ENCODE measurements at regions not wholly inside any gene's neighbourhood (a gene's known extent, or its start where the extent isn't known, plus 50 kb on each side); places are given as distances from the start of the nearest gene placed in this dataset.

- Histone ChIP-seq H3K9ac (ENCODE audit: control insufficient read depth, extremely low read depth, insufficient read depth, low read length) (no peak overlapping the region), H4K20me1 (ENCODE audit: control insufficient read depth, extremely low read depth, insufficient read depth, low read length) (no peaks in the 10 kb centered on the region), H3K9me3 (ENCODE audit: control insufficient read depth, low read depth, low read length) (no peaks in the 10 kb centered on the region), H3K4me3 (ENCODE audit: control insufficient read depth in 2 of 3, extremely low read depth in 1 of 3, insufficient read depth in 2 of 3, low read depth in 1 of 3, low read length in 3 of 3) (no peak overlapping the region), H3K4me1 (ENCODE audit: control insufficient read depth, extremely low read depth, insufficient read depth, low read length) (no peaks in the 10 kb centered on the region), H3K27me3 (ENCODE audit: control insufficient read depth, extremely low read depth, insufficient read depth, low read length) (no peaks in the 10 kb centered on the region), H2AFZ (ENCODE audit: control insufficient read depth, low read length) (no peak overlapping the region), H3K79me2 (ENCODE audit: control insufficient read depth, insufficient read depth, low read length) (no peaks in the 10 kb centered on the region), H3K36me3 (ENCODE audit: control insufficient read depth in 2 of 2, extremely low read depth in 1 of 2, insufficient read depth in 2 of 2, low read length in 2 of 2) (no peaks in the 10 kb centered on the region), H3K4me2 (ENCODE audit: control insufficient read depth, extremely low read depth, insufficient read depth, low read depth, low read length) (no peak overlapping the region), H3K9me1 (ENCODE audit: control insufficient read depth, extremely low read depth, insufficient read depth, low read length) (no peaks in the 10 kb centered on the region), H3K27ac (ENCODE audit: control insufficient read depth, insufficient read depth, low read length) (no peak overlapping the region)
- TF ChIP-seq EZH2 (IDR thresholded peaks at IDR 0.05; ENCODE audit: low read length) = no peak
- no peak for TF ChIP-seq CTCF (optimal IDR thresholded peaks at IDR 0.05 in 1 of 3, IDR thresholded peaks at IDR 0.05 in 1 of 3, conservative IDR thresholded peaks at IDR 0.05 in 1 of 3; ENCODE audit: extremely low read depth in 1 of 3, insufficient read depth in 2 of 3, low read length in 3 of 3)
- DNase-seq (ENCODE audit: low read depth, low spot score) (no peak), FAIRE-seq (no peak)
- dilution Hi-C loops (cut with MboI; ENCODE audit: extremely low pct_ligation_motif_present, low sequenced_read_pairs) = no loop called here
Measured at GRCh38 chr16:73503093-73503492, 455.2 kb upstream of the ZFHX3 start.

GRCh38 chr16:73499276-73499675, 451.3 kb upstream of the ZFHX3 start:
- no peaks in the 10 kb centered on the region for H3K9me3 ChIP-seq (ENCODE audit: control insufficient read depth, low read depth, low read length)
- H3K4me1 ChIP-seq (ENCODE audit: control insufficient read depth, extremely low read depth, insufficient read depth, low read length) = no peaks in the 10 kb centered on the region
- no peak overlapping the region for H3K9ac ChIP-seq (ENCODE audit: control insufficient read depth, extremely low read depth, insufficient read depth, low read length)
- DNase-seq (ENCODE audit: low read depth, low spot score) (no peak), FAIRE-seq (no peak)
- H2AFZ ChIP-seq (ENCODE audit: control insufficient read depth, low read length) = no peak overlapping the region
- no peak overlapping the region for H3K4me2 ChIP-seq (ENCODE audit: control insufficient read depth, extremely low read depth, insufficient read depth, low read depth, low read length)
- H3K27ac ChIP-seq (ENCODE audit: control insufficient read depth, insufficient read depth, low read length) = no peak overlapping the region
- dilution Hi-C loops (cut with MboI; ENCODE audit: extremely low pct_ligation_motif_present, low sequenced_read_pairs) = no loop called here
- TF ChIP-seq EZH2 (IDR thresholded peaks at IDR 0.05; ENCODE audit: low read length) = no peak
- TF ChIP-seq CTCF (optimal IDR thresholded peaks at IDR 0.05 in 1 of 3, IDR thresholded peaks at IDR 0.05 in 1 of 3, conservative IDR thresholded peaks at IDR 0.05 in 1 of 3; ENCODE audit: extremely low read depth in 1 of 3, insufficient read depth in 2 of 3, low read length in 3 of 3) = no peak
- H3K4me3 ChIP-seq (ENCODE audit: control insufficient read depth in 2 of 3, extremely low read depth in 1 of 3, insufficient read depth in 2 of 3, low read depth in 1 of 3, low read length in 3 of 3) = no peak overlapping the region
- no peaks in the 10 kb centered on the region for H3K79me2 ChIP-seq (ENCODE audit: control insufficient read depth, insufficient read depth, low read length)
- H3K27me3 ChIP-seq (ENCODE audit: control insufficient read depth, extremely low read depth, insufficient read depth, low read length) = no peaks in the 10 kb centered on the region
- H3K36me3 ChIP-seq (ENCODE audit: control insufficient read depth in 2 of 2, extremely low read depth in 1 of 2, insufficient read depth in 2 of 2, low read length in 2 of 2) = no peaks in the 10 kb centered on the region
- no peaks in the 10 kb centered on the region for H3K9me1 ChIP-seq (ENCODE audit: control insufficient read depth, extremely low read depth, insufficient read depth, low read length)
- no peaks in the 10 kb centered on the region for H4K20me1 ChIP-seq (ENCODE audit: control insufficient read depth, extremely low read depth, insufficient read depth, low read length)

Measured in keratinocyte (primary cell).